WTC11 (cell line): ENCODE measurements at regions not wholly inside any gene's neighbourhood (a gene's known extent, or its start where the extent isn't known, plus 50 kb on each side); places are given as distances from the start of the nearest gene placed in this dataset.

Source experiments
- ATAC-seq: fragments of 200-7000 bp; cut with Tn5 transposase; 2 replicates; pipeline ENCODE4 v1.10.0; 2021; ENCODE audit warnings: mild to moderate bottlenecking, moderate library complexity
- CTCF ChIA-PET: fragments of 300-600 bp; sonication (Branson Sonifier 250); formaldehyde crosslinking; loops from one replicate; lab custom pipeline; 2021; ENCODE audit warnings: antibody characterized with exemption; lab: Charles Lee
- POLR2A ChIA-PET: fragments of 350-600 bp; sonication (Branson Sonifier 250); formaldehyde crosslinking; loops from one replicate; lab custom pipeline; 2021; ENCODE audit warnings: antibody characterized with exemption; lab: Charles Lee
- DNase-seq: peaks from one replicate; pipeline ENCODE4 v3.0.0; 2021; ENCODE audit warnings: low spot score
- H3K27ac Mint-ChIP-seq: 2 replicates; pipeline ENCODE4 v1.8.0; 2021; ENCODE audit warnings: mixed read lengths
- H3K27me3 Mint-ChIP-seq: 2 replicates; pipeline ENCODE4 v1.8.0; 2021; ENCODE audit warnings: low read depth, mild to moderate bottlenecking, moderate library complexity, mixed read lengths
- H3K36me3 Mint-ChIP-seq: 2 replicates; pipeline ENCODE4 v1.8.0; 2021; ENCODE audit warnings: mixed read lengths
- H3K4me1 Mint-ChIP-seq: 2 replicates; pipeline ENCODE4 v1.8.0; 2022; ENCODE audit warnings: mixed read lengths
- H3K4me3 Mint-ChIP-seq: 2 replicates; pipeline ENCODE4 v1.8.0; 2021; ENCODE audit warnings: mild to moderate bottlenecking, moderate library complexity, mixed read lengths
- H3K9me3 Mint-ChIP-seq: 2 replicates; pipeline ENCODE4 v1.8.0; 2021; ENCODE audit warnings: mixed read lengths
- AFF4 ChIP-seq: sonication (generic); formaldehyde crosslinking; IDR thresholded peaks from 2 replicates; pipeline ENCODE4 v1.8.1; 2023; ENCODE audit warnings: mild to moderate bottlenecking, missing genetic modification reagents, borderline replicate concordance
- AR ChIP-seq: fragments of 250-450 bp; sonication (Bioruptor Pico); IDR thresholded peaks from 2 replicates; pipeline ENCODE4 v1.9.0; 2021; ENCODE audit warnings: mild to moderate bottlenecking
- ATF1 ChIP-seq: sonication (generic); formaldehyde crosslinking; IDR thresholded peaks from 2 replicates; pipeline ENCODE4 v1.8.1; 2023; ENCODE audit warnings: mild to moderate bottlenecking, moderate library complexity, missing genetic modification reagents
- ATF2 ChIP-seq: sonication (generic); formaldehyde crosslinking; IDR thresholded peaks from 2 replicates; pipeline ENCODE4 v1.8.1; 2022; ENCODE audit warnings: low read depth, missing genetic modification reagents, borderline replicate concordance
- E2F4 ChIP-seq: sonication (generic); formaldehyde crosslinking; IDR thresholded peaks from 2 replicates; pipeline ENCODE4 v1.8.1; 2022; ENCODE audit warnings: low read depth, mild to moderate bottlenecking, moderate library complexity, missing genetic modification reagents, borderline replicate concordance
- EMX1 ChIP-seq: fragments of 250-450 bp; sonication (Bioruptor Pico); IDR thresholded peaks from 2 replicates; pipeline ENCODE4 v1.8.0; 2021; ENCODE audit warnings: mild to moderate bottlenecking
- FOXJ3 ChIP-seq: sonication (generic); formaldehyde crosslinking; IDR thresholded peaks from 2 replicates; pipeline ENCODE4 v1.9.0; 2021; ENCODE audit warnings: missing genetic modification reagents, mild to moderate bottlenecking, borderline replicate concordance
- FOXK1 ChIP-seq: sonication (generic); formaldehyde crosslinking; IDR thresholded peaks from 2 replicates; pipeline ENCODE4 v1.8.0; 2022; ENCODE audit warnings: mild to moderate bottlenecking, moderate library complexity, missing genetic modification reagents
- HMGA2 ChIP-seq: fragments of 250-450 bp; sonication (Bioruptor Pico); IDR thresholded peaks from 2 replicates; pipeline ENCODE4 v1.4.0; 2021; ENCODE audit warnings: mild to moderate bottlenecking, moderate library complexity
- MLX ChIP-seq: sonication (generic); formaldehyde crosslinking; IDR thresholded peaks from 2 replicates; pipeline ENCODE4 v1.8.1; 2023; ENCODE audit warnings: mild to moderate bottlenecking, missing genetic modification reagents, moderate library complexity
- NFATC4 ChIP-seq: fragments of 250-450 bp; sonication (Bioruptor Pico); IDR thresholded peaks from 2 replicates; pipeline ENCODE4 v1.9.0; 2021; ENCODE audit warnings: mild to moderate bottlenecking
- NFYB ChIP-seq: sonication (generic); formaldehyde crosslinking; conservative IDR thresholded peaks from 2 replicates; pipeline ENCODE4 v1.8.0; 2022; ENCODE audit warnings: low read depth, missing genetic modification reagents
- NR3C1 ChIP-seq: sonication (generic); formaldehyde crosslinking; conservative IDR thresholded peaks from 2 replicates; pipeline ENCODE4 v1.8.1; 2023; ENCODE audit warnings: low read depth, mild to moderate bottlenecking, missing genetic modification reagents
- PRRX2 ChIP-seq: fragments of 250-450 bp; sonication (Bioruptor Pico); IDR thresholded peaks from 2 replicates; pipeline ENCODE4 v1.8.0; 2021; ENCODE audit warnings: mild to moderate bottlenecking
- SMAD3 ChIP-seq: sonication (generic); formaldehyde crosslinking; IDR thresholded peaks from 2 replicates; pipeline ENCODE4 v1.8.0; 2022; ENCODE audit warnings: missing genetic modification reagents, mild to moderate bottlenecking, borderline replicate concordance
- SMAD4 ChIP-seq: sonication (generic); formaldehyde crosslinking; IDR thresholded peaks from 2 replicates; pipeline ENCODE4 v1.8.0; 2022; ENCODE audit warnings: mild to moderate bottlenecking, missing genetic modification reagents
- TEAD1 ChIP-seq: sonication (generic); formaldehyde crosslinking; IDR thresholded peaks from 2 replicates; pipeline ENCODE4 v1.8.0; 2022; ENCODE audit warnings: mild to moderate bottlenecking, missing genetic modification reagents
- USF1 ChIP-seq: sonication (generic); formaldehyde crosslinking; IDR thresholded peaks from 2 replicates; pipeline ENCODE4 v1.8.0; 2022; ENCODE audit warnings: mild to moderate bottlenecking, missing genetic modification reagents
- ZNF138 ChIP-seq: sonication (generic); formaldehyde crosslinking; conservative IDR thresholded peaks from 2 replicates; pipeline ENCODE4 v1.8.1; 2022; ENCODE audit warnings: mild to moderate bottlenecking, moderate library complexity, missing genetic modification reagents
- ZNF671 ChIP-seq: fragments of 250-450 bp; sonication (Bioruptor Pico); IDR thresholded peaks from 2 replicates; pipeline ENCODE4 v1.8.0; 2021; ENCODE audit warnings: mild to moderate bottlenecking
- ZSCAN18 ChIP-seq: fragments of 250-450 bp; sonication (Bioruptor Pico); IDR thresholded peaks from 2 replicates; pipeline ENCODE4 v2.1.2; 2022; ENCODE audit warnings: mild to moderate bottlenecking, moderate library complexity

- H3K36me3 Mint-ChIP-seq: peaks cover 5% of the 10 kb centered on the region; the same call in 1 of the 2 replicates
- no peak for TF ChIP-seq PRRX2 (CRISPR knock-in tag)
- TF ChIP-seq E2F4 (CRISPR knock-in tag): no peak
- no peak for TF ChIP-seq AR (CRISPR knock-in tag)
- no peak for TF ChIP-seq MLX (CRISPR knock-in tag)
- no peak for TF ChIP-seq ATF2 (CRISPR knock-in tag)
- no peak for TF ChIP-seq ZSCAN18 (CRISPR knock-in tag)
- H3K27ac Mint-ChIP-seq: no peak overlapping the region
- CTCF ChIA-PET: no interaction called here
- no peak overlapping the region for H3K4me3 Mint-ChIP-seq
- no peaks in the 10 kb centered on the region for H3K27me3 Mint-ChIP-seq
- POLR2A ChIA-PET: no interaction called here
- H3K9me3 Mint-ChIP-seq: peaks cover 3% of the 10 kb centered on the region; the same call in 1 of the 2 replicates
- no peak for ATAC-seq
- no peak for DNase-seq
- 0 out of 2 replicates have a peak, but pooled peaks cover 5% of the 10 kb centered on the region for H3K4me1 Mint-ChIP-seq
These were observed 92.9 kb downstream of the XRCC2 start for GRCh38 chr7:152583006-152583405.

- no peak overlapping the region for H3K27ac Mint-ChIP-seq
- POLR2A ChIA-PET: interaction anchor here (0.7 kb wide), 1 partner anchor 1128 kb away, joined by 3 read pairs; no protein-coding TSS in a partner anchor
- H3K36me3 Mint-ChIP-seq: peaks cover 16% of the 10 kb centered on the region
- CTCF ChIA-PET: interaction anchor here (0.6 to 0.7 kb wide), 3 partner anchors 23 to 534 kb away, joined by 3 to 4 read pairs (median 3); no protein-coding TSS in a partner anchor
- H3K4me1 Mint-ChIP-seq: 0 out of 2 replicates have a peak, but pooled peaks cover 6% of the 10 kb centered on the region
- no peaks in the 10 kb centered on the region for H3K27me3 Mint-ChIP-seq
- H3K4me3 Mint-ChIP-seq: no peak overlapping the region
- peaks cover 14% of the 10 kb centered on the region for H3K9me3 Mint-ChIP-seq
- no peak for ATAC-seq
- no peak for DNase-seq
- TF ChIP-seq USF1 (CRISPR knock-in tag): no peak
- no peak for TF ChIP-seq NR3C1 (CRISPR knock-in tag)
- TF ChIP-seq NFATC4 (CRISPR knock-in tag): no peak
- TF ChIP-seq HMGA2: no peak
- no peak for TF ChIP-seq FOXJ3 (CRISPR knock-in tag)
- no peak for TF ChIP-seq ZNF671 (CRISPR knock-in tag)
- TF ChIP-seq ATF1 (CRISPR knock-in tag): no peak
- TF ChIP-seq ATF2 (CRISPR knock-in tag): no peak
- TF ChIP-seq NFYB (CRISPR knock-in tag): no peak
- TF ChIP-seq FOXK1 (CRISPR knock-in tag): no peak
- no peak for TF ChIP-seq SMAD4 (CRISPR knock-in tag)
- TF ChIP-seq EMX1 (CRISPR knock-in tag): no peak
- TF ChIP-seq TEAD1: no peak
- TF ChIP-seq SMAD3 (CRISPR knock-in tag): no peak
- TF ChIP-seq AFF4 (CRISPR knock-in tag): no peak
- no peak for TF ChIP-seq ZNF138
These were observed 96.9 kb downstream of the XRCC2 start for GRCh38 chr7:152579070-152579469.
